ENCODE measurements at regions not wholly inside any gene's neighbourhood (a gene's known extent, or its start where the extent isn't known, plus 50 kb on each side); places are given as distances from the start of the nearest gene placed in this dataset.

- TF ChIP-seq ZFP30 (CRISPR knock-in tag; IDR thresholded peaks at IDR 0.05) (no peak), TCF4 (CRISPR knock-in tag; IDR thresholded peaks at IDR 0.05; ENCODE audit: borderline replicate concordance) (no peak), RARB (CRISPR knock-in tag; IDR thresholded peaks at IDR 0.05) (no peak), ESRRG (CRISPR knock-in tag; IDR thresholded peaks at IDR 0.05) (no peak), CSDC2 (CRISPR knock-in tag; IDR thresholded peaks at IDR 0.05) (no peak), TSHZ2 (CRISPR knock-in tag; IDR thresholded peaks at IDR 0.05) (no peak)
These were observed 763.8 kb upstream of the CDH7 start for GRCh38 chr18:64986906-64987495.
